H1 (cell line): ENCODE measurements at regions not wholly inside any gene's neighbourhood (a gene's known extent, or its start where the extent isn't known, plus 50 kb on each side); places are given as distances from the start of the nearest gene placed in this dataset.

Experiments
- CTCF ChIA-PET: fragments of 300-600 bp; sonication (Branson Sonifier 250); formaldehyde crosslinking; loops from one replicate; lab custom pipeline; 2021; ENCODE audit not compliant: partially characterized antibody; lab: Charles Lee
- POLR2A ChIA-PET: fragments of 300-600 bp; sonication (Branson Sonifier 250); formaldehyde crosslinking; loops from one replicate; lab custom pipeline; 2021; ENCODE audit warnings: inconsistent platforms; ENCODE audit not compliant: partially characterized antibody; lab: Charles Lee
- DNase-seq, 2 experiments: peaks; one replicate each; pipeline versions ENCODE4 v3.0.0 to v3.0.0-alpha.2; 2010 to 2022; ENCODE audit warnings: low spot score in 2 of 2, low read depth in 1 of 2, mixed read lengths in 1 of 2
- FAIRE-seq: peaks from 2 replicates; lab custom pipeline; 2011; peaks lifted over from hg19 to GRCh38; lab: Jason Lieb, UNC
- H2AFZ ChIP-seq: 2 replicates; pipeline ENCODE4 v1.8.1; 2012; ENCODE audit warnings: low read length, inconsistent platforms
- H2AK5ac ChIP-seq: 2 replicates; pipeline ENCODE4 v1.6.1; 2013; ENCODE audit warnings: low read depth, low read length
- H2BK120ac ChIP-seq: replicated peaks from 2 replicates; pipeline ENCODE3; 2013; ENCODE audit warnings: low read depth, low read length, inconsistent platforms
- H2BK12ac ChIP-seq: 2 replicates; pipeline ENCODE4 v1.6.1; 2013; ENCODE audit warnings: low read depth, low read length
- H2BK15ac ChIP-seq: 2 replicates; pipeline ENCODE4 v1.6.1; 2013; ENCODE audit warnings: low read length
- H2BK20ac ChIP-seq: 2 replicates; pipeline ENCODE4 v1.6.1; 2013; ENCODE audit warnings: low read length
- H2BK5ac ChIP-seq: 2 replicates; pipeline ENCODE4 v1.6.1; 2013; ENCODE audit warnings: low read depth, low read length
- H3K14ac ChIP-seq: 2 replicates; pipeline ENCODE4 v1.6.1; 2013; ENCODE audit warnings: inconsistent platforms; ENCODE audit not compliant: insufficient read length
- H3K18ac ChIP-seq: 2 replicates; pipeline ENCODE4 v1.6.1; 2013; ENCODE audit warnings: low read length; ENCODE audit errors: extremely low read depth
- H3K23ac ChIP-seq: 2 replicates; pipeline ENCODE4 v1.6.1; 2013; ENCODE audit warnings: inconsistent platforms; ENCODE audit not compliant: insufficient read length
- H3K23me2 ChIP-seq: 2 replicates; pipeline ENCODE4 v1.6.1; 2013; ENCODE audit warnings: low read depth, low read length
- H3K27ac ChIP-seq: 2 replicates; pipeline ENCODE4 v1.6.1; 2011; ENCODE audit warnings: low read depth, low read length, inconsistent platforms
- H3K27me3 ChIP-seq, 4 experiments: replicated peaks in 1 of 4; 1 replicate in 1 of 4; 2 replicates in 3 of 4; pipeline versions ENCODE4 v1.6.1 to v1.8.1; 2011 to 2013; ENCODE audit warnings: low read length in 3 of 4, mild to moderate bottlenecking in 3 of 4, inconsistent platforms in 2 of 4, mixed read lengths in 2 of 4, moderate library complexity in 1 of 4; ENCODE audit not compliant: control insufficient read depth in 3 of 4, insufficient read depth in 3 of 4; ENCODE audit errors: extremely low read depth in 1 of 4
- H3K36me3 ChIP-seq, 4 experiments: 2 replicates each; pipeline versions ENCODE4 v1.6.1 to v1.8.1; 2011 to 2013; ENCODE audit warnings: mild to moderate bottlenecking in 4 of 4, low read length in 3 of 4, moderate library complexity in 2 of 4, control low read depth in 1 of 4, inconsistent platforms in 1 of 4; ENCODE audit not compliant: insufficient read depth in 4 of 4, control insufficient read depth in 2 of 4
- H3K4ac ChIP-seq: replicated peaks from 2 replicates; pipeline ENCODE3; 2013; ENCODE audit warnings: low read length, low read depth, mixed read lengths, inconsistent platforms; ENCODE audit not compliant: insufficient read length
- H3K4me1 ChIP-seq, 4 experiments: replicated peaks in 1 of 4; 1 replicate in 1 of 4; 2 replicates in 3 of 4; pipeline versions ENCODE4 v1.6.1 to v1.8.1; 2011 to 2013; ENCODE audit warnings: low read length in 3 of 4, inconsistent platforms in 2 of 4, mixed read lengths in 1 of 4; ENCODE audit not compliant: insufficient read depth in 4 of 4, control insufficient read depth in 3 of 4
- H3K4me2 ChIP-seq, 2 experiments: 2 replicates each; pipeline versions ENCODE4 v1.6.1 to v1.8.1; 2011 to 2013; ENCODE audit warnings: low read depth in 2 of 2, low read length in 2 of 2, control low read depth in 1 of 2, inconsistent platforms in 1 of 2, mild to moderate bottlenecking in 1 of 2; ENCODE audit not compliant: insufficient read depth in 1 of 2
- H3K4me3 ChIP-seq, 4 experiments: fragments of 200-600, 300-600 bp in 1 of 4; sonication (generic), shearing (Covaris generic), sonication (Bioruptor Twin) in 1 of 4; 2 replicates each; pipeline versions ENCODE4 v1.5.1 to v1.8.1; 2011 to 2016; ENCODE audit warnings: low read length in 4 of 4, low read depth in 3 of 4, control low read depth in 2 of 4, inconsistent platforms in 2 of 4, mild to moderate bottlenecking in 2 of 4, mixed read lengths in 1 of 4, moderate library complexity in 1 of 4; ENCODE audit not compliant: insufficient read depth in 2 of 4; ENCODE audit errors: extremely low read depth in 1 of 4
- H3K56ac ChIP-seq: replicated peaks from 2 replicates; pipeline ENCODE3; 2013; ENCODE audit warnings: low read depth, mild to moderate bottlenecking, mixed read lengths, low read length, inconsistent platforms; ENCODE audit not compliant: insufficient read length
- H3K79me1 ChIP-seq: 2 replicates; pipeline ENCODE4 v1.6.1; 2013; ENCODE audit warnings: low read depth, low read length, control low read depth
- H3K79me2 ChIP-seq, 2 experiments: 2 replicates each; pipeline versions ENCODE4 v1.6.1 to v1.8.1; 2012 to 2013; ENCODE audit warnings: low read length in 2 of 2, mild to moderate bottlenecking in 2 of 2, inconsistent platforms in 1 of 2; ENCODE audit not compliant: insufficient read depth in 2 of 2, control insufficient read depth in 1 of 2
- H3K9ac ChIP-seq, 4 experiments: replicated peaks in 1 of 4; 1 replicate in 1 of 4; 2 replicates in 3 of 4; pipeline versions ENCODE4 v1.6.1 to v1.8.1; 2011 to 2013; ENCODE audit warnings: low read depth in 3 of 4, low read length in 3 of 4, control low read depth in 2 of 4, mild to moderate bottlenecking in 2 of 4, moderate library complexity in 2 of 4, inconsistent platforms in 1 of 4; ENCODE audit errors: extremely low read depth in 1 of 4
- H3K9me3 ChIP-seq, 2 experiments: 2 replicates each; pipeline versions ENCODE4 v1.6.1 to v1.8.1; 2012 to 2013; ENCODE audit warnings: mild to moderate bottlenecking in 2 of 2, moderate library complexity in 2 of 2, control low read depth in 1 of 2, inconsistent platforms in 1 of 2, low read depth in 1 of 2, low read length in 1 of 2, mixed read lengths in 1 of 2; ENCODE audit not compliant: insufficient read depth in 2 of 2
- H4K20me1 ChIP-seq, 2 experiments: replicated peaks in 1 of 2; 2 replicates each; pipeline versions ENCODE3 to v1.8.1; 2011 to 2013; ENCODE audit warnings: inconsistent platforms in 2 of 2, low read length in 2 of 2, mild to moderate bottlenecking in 1 of 2; ENCODE audit not compliant: insufficient read depth in 2 of 2, control insufficient read depth in 1 of 2
- H4K5ac ChIP-seq: 2 replicates; pipeline ENCODE4 v1.6.1; 2013; ENCODE audit warnings: low read length, low read depth, mixed read lengths, inconsistent platforms; ENCODE audit not compliant: insufficient read length
- H4K8ac ChIP-seq: 2 replicates; pipeline ENCODE4 v1.8.0; 2013; ENCODE audit warnings: mild to moderate bottlenecking, moderate library complexity, low read length, inconsistent platforms; ENCODE audit not compliant: insufficient read depth; ENCODE audit errors: extremely low read depth
- H4K91ac ChIP-seq: replicated peaks from 2 replicates; pipeline ENCODE3; 2013; ENCODE audit warnings: low read length, mixed read lengths, inconsistent platforms; ENCODE audit not compliant: insufficient read length
- BRCA1 ChIP-seq: IDR thresholded peaks from 2 replicates; pipeline ENCODE4 v1.6.1; 2012; ENCODE audit warnings: low read depth, low read length, improper control_type of control experiment
- CBX8 ChIP-seq: fragments of 300-800, 300-1000 bp; sonication (generic); IDR thresholded peaks from 2 replicates; pipeline ENCODE4 v1.7.1; 2016; ENCODE audit warnings: low read depth, low read length, borderline replicate concordance
- EZH2 ChIP-seq: fragments of 200-600 bp; sonication (generic); IDR thresholded peaks from 2 replicates; pipeline ENCODE4 v1.7.1; 2012; ENCODE audit warnings: low read depth, mild to moderate bottlenecking, moderate library complexity, low read length, inconsistent platforms; ENCODE audit not compliant: severe bottlenecking
- FOSL1 ChIP-seq: IDR thresholded peaks from 2 replicates; pipeline ENCODE4 v1.6.1; 2011; ENCODE audit warnings: mild to moderate bottlenecking, low read depth, low read length, moderate library complexity; ENCODE audit not compliant: insufficient read depth
- KDM4A ChIP-seq: IDR thresholded peaks from one replicate; pipeline ENCODE4 v1.7.1; 2012; ENCODE audit warnings: low read depth, mild to moderate bottlenecking, moderate library complexity, low read length, inconsistent platforms; ENCODE audit not compliant: severe bottlenecking
- POLR2AphosphoS5 ChIP-seq: IDR thresholded peaks from 2 replicates; pipeline ENCODE4 v1.6.1; 2011; ENCODE audit warnings: low read depth, low read length
- RAD21 ChIP-seq, 2 experiments: IDR thresholded peaks in 1 of 2; conservative IDR thresholded peaks in 1 of 2; 2 replicates each; pipeline ENCODE4 v1.6.1; 2011; ENCODE audit warnings: low read depth in 2 of 2, low read length in 2 of 2, improper control_type of control experiment in 1 of 2, inconsistent platforms in 1 of 2, mild to moderate bottlenecking in 1 of 2, moderate library complexity in 1 of 2
- RBBP5 ChIP-seq: IDR thresholded peaks from 2 replicates; pipeline ENCODE4 v1.7.1; 2012; ENCODE audit warnings: low read depth, mild to moderate bottlenecking, inconsistent platforms, low read length, moderate library complexity, borderline replicate concordance
- RFX5 ChIP-seq: IDR thresholded peaks from 2 replicates; pipeline ENCODE4 v1.6.1; 2011; ENCODE audit warnings: low read depth, low read length, improper control_type of control experiment, borderline replicate concordance
- SIX5 ChIP-seq: IDR thresholded peaks from 2 replicates; pipeline ENCODE4 v1.6.1; 2011; ENCODE audit warnings: mild to moderate bottlenecking, low read depth, low read length
- TAF1 ChIP-seq: IDR thresholded peaks from 2 replicates; pipeline ENCODE4 v1.6.1; 2011; ENCODE audit warnings: mild to moderate bottlenecking, low read depth, low read length
- WGBS, 2 experiments: shearing (Covaris generic) in 1 of 2; methylation state at CpG; one replicate each; pipeline versions ENCODE4 v1.1.6 to v1.1.7; 2013 to 2015; ENCODE audit warnings: low lambda C conversion rate in 2 of 2, mixed read lengths in 2 of 2, inconsistent platforms in 1 of 2, low coverage in 1 of 2, missing lambda C conversion rate in 1 of 2; ENCODE audit not compliant: insufficient replicate concordance in 2 of 2, insufficient coverage in 1 of 2, insufficient read length in 1 of 2; ENCODE audit errors: extremely low coverage in 1 of 2, missing lambda C conversion rate in 1 of 2; 5-methylcytosine and 5-hydroxymethylcytosine counted together
- TF ChIP-seq, protein P1 (sequence below): IDR thresholded peaks from 2 replicates; pipeline ENCODE4 v1.6.1; 2012; ENCODE audit warnings: inconsistent platforms
- TF ChIP-seq, protein P2 (sequence below): IDR thresholded peaks from 2 replicates; pipeline ENCODE4 v1.6.1; 2011; ENCODE audit warnings: low read length, improper control_type of control experiment

- Histone ChIP-seq H4K8ac (no peak overlapping the region; the same call in 1 of the 2 replicates), H2BK120ac (no peak overlapping the region), H3K4me1 (peaks cover 0 to 9% (median 3%) of the 10 kb centered on the region in 4 experiments; a peak in 6 of 7 replicates), H3K27me3 (no peaks in the 10 kb centered on the region), H2BK5ac (no peak overlapping the region), H2BK12ac (no peak overlapping the region), H3K23ac (no peak overlapping the region), H2BK15ac (no peak overlapping the region), H3K4me3 (no peak overlapping the region), H3K79me1 (no peaks in the 10 kb centered on the region), H3K18ac (no peak overlapping the region), H3K4me2 (no peak overlapping the region), H2AFZ (no peak overlapping the region), H3K79me2 (no peaks in the 10 kb centered on the region), H3K9me3 (no peaks in the 10 kb centered on the region), H3K27ac (no peak overlapping the region), H3K9ac (no peak overlapping the region), H4K20me1 (no peaks in the 10 kb centered on the region), H2AK5ac (no peak overlapping the region), H3K23me2 (no peaks in the 10 kb centered on the region), H2BK20ac (no peak overlapping the region), H4K91ac (no peak overlapping the region), H4K5ac (no peak overlapping the region), H3K14ac (no peak overlapping the region), H3K4ac (no peak overlapping the region), H3K36me3 (no peaks in the 10 kb centered on the region), H3K56ac (no peak overlapping the region)
- POLR2A ChIA-PET = no interaction called here
- WGBS, 2 experiments = 87% methylated on average over 3 of the region's 3 CpGs; no CpG with 5 or more reads in 1 of the 2 experiments
- FAIRE-seq = no peak
- peak in 1 of 2 experiments; percentile 19 for DNase-seq
- no peak for TF ChIP-seq BRCA1
- no peak for TF ChIP-seq RFX5
- no peak for TF ChIP-seq RBBP5
- TF ChIP-seq, protein P1, sequence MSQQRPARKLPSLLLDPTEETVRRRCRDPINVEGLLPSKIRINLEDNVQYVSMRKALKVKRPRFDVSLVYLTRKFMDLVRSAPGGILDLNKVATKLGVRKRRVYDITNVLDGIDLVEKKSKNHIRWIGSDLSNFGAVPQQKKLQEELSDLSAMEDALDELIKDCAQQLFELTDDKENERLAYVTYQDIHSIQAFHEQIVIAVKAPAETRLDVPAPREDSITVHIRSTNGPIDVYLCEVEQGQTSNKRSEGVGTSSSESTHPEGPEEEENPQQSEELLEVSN = no peak
- TF ChIP-seq TAF1 = no peak
- no peak for TF ChIP-seq SIX5
- no peak for TF ChIP-seq CBX8
- TF ChIP-seq EZH2 = no peak
- TF ChIP-seq, protein P2, sequence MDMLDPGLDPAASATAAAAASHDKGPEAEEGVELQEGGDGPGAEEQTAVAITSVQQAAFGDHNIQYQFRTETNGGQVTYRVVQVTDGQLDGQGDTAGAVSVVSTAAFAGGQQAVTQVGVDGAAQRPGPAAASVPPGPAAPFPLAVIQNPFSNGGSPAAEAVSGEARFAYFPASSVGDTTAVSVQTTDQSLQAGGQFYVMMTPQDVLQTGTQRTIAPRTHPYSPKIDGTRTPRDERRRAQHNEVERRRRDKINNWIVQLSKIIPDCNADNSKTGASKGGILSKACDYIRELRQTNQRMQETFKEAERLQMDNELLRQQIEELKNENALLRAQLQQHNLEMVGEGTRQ = no peak
- TF ChIP-seq POLR2AphosphoS5 = no peak
- TF ChIP-seq FOSL1 = no peak
- no peak for TF ChIP-seq RAD21 (IDR thresholded peaks at IDR 0.05 in 1 of 2, conservative IDR thresholded peaks at IDR 0.05 in 1 of 2; ENCODE audit: low read depth in 2 of 2, low read length in 2 of 2)
- TF ChIP-seq KDM4A = no peak
- CTCF ChIA-PET = no interaction called here
Observed at GRCh38 chr1:115495111-115495510, 146.7 kb upstream of the VANGL1 start.
